ENCODE measurements at regions not wholly inside any gene's neighbourhood (a gene's known extent, or its start where the extent isn't known, plus 50 kb on each side); places are given as distances from the start of the nearest gene placed in this dataset.

DNA sequence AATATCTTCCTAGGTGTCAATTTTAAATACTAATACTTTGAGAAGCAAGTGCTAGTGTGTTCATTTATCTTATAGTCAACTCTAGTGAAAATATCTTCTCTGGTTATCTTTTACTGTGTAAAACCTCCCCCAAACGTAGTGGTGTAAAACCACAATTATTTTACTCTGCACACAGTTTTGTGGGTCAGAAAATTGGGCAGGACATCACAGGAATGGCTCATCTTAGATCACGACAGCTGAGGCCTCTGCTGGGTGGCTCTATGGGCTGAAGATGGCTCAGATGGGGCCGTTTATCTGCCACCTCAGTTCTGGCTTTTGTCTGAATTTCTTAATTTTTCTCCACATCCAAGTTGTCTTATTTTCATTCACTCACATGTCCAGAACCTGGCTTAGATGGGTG, 457.2 kb upstream of the ACTBL2 start:
- TF ChIP-seq, protein P1, sequence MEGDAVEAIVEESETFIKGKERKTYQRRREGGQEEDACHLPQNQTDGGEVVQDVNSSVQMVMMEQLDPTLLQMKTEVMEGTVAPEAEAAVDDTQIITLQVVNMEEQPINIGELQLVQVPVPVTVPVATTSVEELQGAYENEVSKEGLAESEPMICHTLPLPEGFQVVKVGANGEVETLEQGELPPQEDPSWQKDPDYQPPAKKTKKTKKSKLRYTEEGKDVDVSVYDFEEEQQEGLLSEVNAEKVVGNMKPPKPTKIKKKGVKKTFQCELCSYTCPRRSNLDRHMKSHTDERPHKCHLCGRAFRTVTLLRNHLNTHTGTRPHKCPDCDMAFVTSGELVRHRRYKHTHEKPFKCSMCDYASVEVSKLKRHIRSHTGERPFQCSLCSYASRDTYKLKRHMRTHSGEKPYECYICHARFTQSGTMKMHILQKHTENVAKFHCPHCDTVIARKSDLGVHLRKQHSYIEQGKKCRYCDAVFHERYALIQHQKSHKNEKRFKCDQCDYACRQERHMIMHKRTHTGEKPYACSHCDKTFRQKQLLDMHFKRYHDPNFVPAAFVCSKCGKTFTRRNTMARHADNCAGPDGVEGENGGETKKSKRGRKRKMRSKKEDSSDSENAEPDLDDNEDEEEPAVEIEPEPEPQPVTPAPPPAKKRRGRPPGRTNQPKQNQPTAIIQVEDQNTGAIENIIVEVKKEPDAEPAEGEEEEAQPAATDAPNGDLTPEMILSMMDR (IDR thresholded peaks at IDR 0.05; ENCODE audit: insufficient read depth, low read depth, low read length), result no peak
- no peak for TF ChIP-seq EZH2 (IDR thresholded peaks at IDR 0.05; ENCODE audit: insufficient read depth, low read length)
